Lung (tissue), 11 donors: ENCODE measurements at regions not wholly inside any gene's neighbourhood (a gene's known extent, or its start where the extent isn't known, plus 50 kb on each side); places are given as distances from the start of the nearest gene placed in this dataset.

Source experiments
- ATAC-seq: fragments of 200-7000 bp; cut with Tn5 transposase; one replicate; pipeline ENCODE4 v1.9.1; 2020; ENCODE audit warnings: moderate number of reproducible peaks; ENCODE audit not compliant: insufficient read depth, low FRiP score
- DNase-seq, 3 donors: peaks; one replicate each; pipeline ENCODE4 v3.0.0-alpha.2; 2013 to 2017
- H3K27ac ChIP-seq, 2 donors: one replicate each; pipeline ENCODE4 v1.5.1; 2013; ENCODE audit warnings: mild to moderate bottlenecking in 2 of 2, moderate library complexity in 2 of 2, control low read depth in 1 of 2, inconsistent platforms in 1 of 2, low read depth in 1 of 2, low read length in 1 of 2
- H3K27me3 ChIP-seq, 3 donors: one replicate each; pipeline ENCODE4 v1.5.1; 2013; ENCODE audit warnings: low read length in 2 of 3; ENCODE audit not compliant: control insufficient read depth in 3 of 3, insufficient read depth in 3 of 3
- H3K36me3 ChIP-seq, 4 donors: one replicate each; pipeline ENCODE4 v1.5.1; 2013; ENCODE audit warnings: low read length in 4 of 4, mild to moderate bottlenecking in 1 of 4, moderate library complexity in 1 of 4; ENCODE audit not compliant: control insufficient read depth in 4 of 4, insufficient read depth in 4 of 4
- H3K4me1 ChIP-seq, 5 donors: one replicate each; pipeline ENCODE4 v1.5.1; 2013; ENCODE audit warnings: low read length in 5 of 5, mild to moderate bottlenecking in 2 of 5, moderate library complexity in 1 of 5; ENCODE audit not compliant: control insufficient read depth in 5 of 5, insufficient read depth in 5 of 5
- H3K4me3 ChIP-seq: one replicate; pipeline ENCODE4 v1.5.1; 2013; ENCODE audit warnings: mild to moderate bottlenecking, control low read depth, moderate library complexity
- H3K9ac ChIP-seq, 2 donors: one replicate each; pipeline ENCODE4 v1.5.1; 2013; ENCODE audit warnings: low read length in 2 of 2, control low read depth in 1 of 2; ENCODE audit not compliant: insufficient read depth in 1 of 2
- H3K9me3 ChIP-seq, 4 donors: one replicate each; pipeline ENCODE4 v1.5.1; 2013; ENCODE audit warnings: low read length in 3 of 4, mild to moderate bottlenecking in 1 of 4, moderate library complexity in 1 of 4; ENCODE audit not compliant: control insufficient read depth in 4 of 4, insufficient read depth in 3 of 4
- WGBS, 2 donors: extraction: QIAGEN DNeasy Blood & Tissue Kit; methylation state at CpG; one replicate each; pipeline ENCODE4 v1.1.7; 2013; 5-methylcytosine and 5-hydroxymethylcytosine counted together
- TF ChIP-seq, protein P1 (sequence below): IDR thresholded peaks from 2 replicates; pipeline ENCODE4 v1.5.1; 2012; ENCODE audit warnings: mild to moderate bottlenecking; ENCODE audit errors: control extremely low read depth, extremely low read depth
- donor health status: control.
- donor health status: control.
- donor health status: Bipolar disorder and iron deficiency.
- donor health status: healthy.
- donor health status: DM: yes; HTN: yes; CAD: no.

DNA sequence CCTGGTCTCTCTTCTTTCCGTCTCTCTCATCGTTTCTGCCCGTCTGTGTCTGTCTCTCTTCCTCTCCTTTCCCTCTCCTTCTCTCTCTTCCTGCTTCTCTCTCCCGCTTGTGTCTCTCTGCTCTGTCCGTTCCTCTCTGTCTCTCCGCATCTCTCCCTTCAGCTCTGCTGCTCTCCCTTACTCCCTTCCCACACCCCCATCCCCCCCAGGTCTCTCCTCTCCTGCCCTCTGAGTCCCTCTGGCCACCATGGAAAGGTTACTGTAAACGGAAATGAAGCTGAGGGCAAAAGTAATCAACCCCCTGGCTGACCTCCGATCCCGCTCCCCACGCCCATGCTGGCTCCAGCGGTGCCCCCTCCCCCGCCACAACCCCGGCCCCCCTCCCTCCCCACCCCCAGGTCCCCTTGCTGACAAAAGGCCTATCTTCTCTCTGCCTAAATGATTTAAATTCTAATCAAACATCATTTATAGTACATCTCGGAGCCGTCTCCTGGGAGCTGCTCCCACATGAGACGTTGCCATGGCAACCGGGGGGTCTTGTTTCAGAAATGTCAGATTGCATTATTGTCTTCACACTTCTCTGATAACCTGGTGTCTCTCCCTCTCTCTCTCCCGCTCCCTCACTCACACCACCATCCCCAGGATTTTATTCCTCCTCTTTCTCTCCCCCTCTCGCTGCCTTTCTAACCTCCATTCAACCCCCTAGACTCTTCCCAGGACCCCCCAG is 203.8 kb downstream of the RBM19 start:
- Histone ChIP-seq H3K27me3 (peaks cover 0 to 28% (median 26%) of the 10 kb centered on the region in 3 donors), H3K9me3 (peaks cover 0 to 14% (median 0%) of the 10 kb centered on the region in 4 donors), H3K36me3 (no peaks in the 10 kb centered on the region), H3K4me3 (no peak overlapping the region), H3K27ac (no peak overlapping the region), H3K4me1 (no peaks in the 10 kb centered on the region), H3K9ac (no peak overlapping the region)
- WGBS, 2 donors, result 15 to 22% methylated on average over 19 of the region's 19 CpGs
- no peak for DNase-seq
- ATAC-seq, result no peak
- TF ChIP-seq, protein P1, sequence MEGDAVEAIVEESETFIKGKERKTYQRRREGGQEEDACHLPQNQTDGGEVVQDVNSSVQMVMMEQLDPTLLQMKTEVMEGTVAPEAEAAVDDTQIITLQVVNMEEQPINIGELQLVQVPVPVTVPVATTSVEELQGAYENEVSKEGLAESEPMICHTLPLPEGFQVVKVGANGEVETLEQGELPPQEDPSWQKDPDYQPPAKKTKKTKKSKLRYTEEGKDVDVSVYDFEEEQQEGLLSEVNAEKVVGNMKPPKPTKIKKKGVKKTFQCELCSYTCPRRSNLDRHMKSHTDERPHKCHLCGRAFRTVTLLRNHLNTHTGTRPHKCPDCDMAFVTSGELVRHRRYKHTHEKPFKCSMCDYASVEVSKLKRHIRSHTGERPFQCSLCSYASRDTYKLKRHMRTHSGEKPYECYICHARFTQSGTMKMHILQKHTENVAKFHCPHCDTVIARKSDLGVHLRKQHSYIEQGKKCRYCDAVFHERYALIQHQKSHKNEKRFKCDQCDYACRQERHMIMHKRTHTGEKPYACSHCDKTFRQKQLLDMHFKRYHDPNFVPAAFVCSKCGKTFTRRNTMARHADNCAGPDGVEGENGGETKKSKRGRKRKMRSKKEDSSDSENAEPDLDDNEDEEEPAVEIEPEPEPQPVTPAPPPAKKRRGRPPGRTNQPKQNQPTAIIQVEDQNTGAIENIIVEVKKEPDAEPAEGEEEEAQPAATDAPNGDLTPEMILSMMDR, result no peak

DNA sequence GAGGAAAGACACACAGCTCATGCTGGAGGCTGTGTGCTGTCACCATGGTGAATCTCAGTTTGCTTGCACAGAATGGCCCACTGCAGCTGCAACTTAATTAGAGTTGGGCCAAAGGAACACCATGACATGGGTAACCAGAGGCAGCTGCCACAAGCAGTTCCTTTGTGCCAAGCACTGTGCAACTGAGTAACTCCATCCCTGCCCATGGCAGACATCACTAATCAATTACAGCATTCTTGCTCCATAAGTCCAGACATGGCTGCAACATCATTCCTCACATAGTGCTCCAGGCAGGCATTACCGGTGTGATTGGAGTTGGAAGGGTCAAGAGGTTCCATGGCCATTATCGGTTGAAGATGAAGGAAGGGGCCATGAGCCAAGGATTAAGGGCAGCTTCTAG is 207.0 kb downstream of the RBM19 start:
- H3K4me3 ChIP-seq, result no peak overlapping the region
- H3K27me3 ChIP-seq, result peaks cover 0 to 23% (median 22%) of the 10 kb centered on the region in 3 donors
- DNase-seq (no peak), ATAC-seq (no peak)
- no peaks in the 10 kb centered on the region for H3K36me3 ChIP-seq
- H3K27ac ChIP-seq, result no peak overlapping the region
- H3K9me3 ChIP-seq, result peaks cover 0 to 20% (median 0%) of the 10 kb centered on the region in 4 donors
- H3K4me1 ChIP-seq, result no peaks in the 10 kb centered on the region
- H3K9ac ChIP-seq, result no peak overlapping the region
- WGBS, 2 donors, result 93% methylated on average over 2 of the region's 2 CpGs
- TF ChIP-seq, protein P1, result no peak

DNA sequence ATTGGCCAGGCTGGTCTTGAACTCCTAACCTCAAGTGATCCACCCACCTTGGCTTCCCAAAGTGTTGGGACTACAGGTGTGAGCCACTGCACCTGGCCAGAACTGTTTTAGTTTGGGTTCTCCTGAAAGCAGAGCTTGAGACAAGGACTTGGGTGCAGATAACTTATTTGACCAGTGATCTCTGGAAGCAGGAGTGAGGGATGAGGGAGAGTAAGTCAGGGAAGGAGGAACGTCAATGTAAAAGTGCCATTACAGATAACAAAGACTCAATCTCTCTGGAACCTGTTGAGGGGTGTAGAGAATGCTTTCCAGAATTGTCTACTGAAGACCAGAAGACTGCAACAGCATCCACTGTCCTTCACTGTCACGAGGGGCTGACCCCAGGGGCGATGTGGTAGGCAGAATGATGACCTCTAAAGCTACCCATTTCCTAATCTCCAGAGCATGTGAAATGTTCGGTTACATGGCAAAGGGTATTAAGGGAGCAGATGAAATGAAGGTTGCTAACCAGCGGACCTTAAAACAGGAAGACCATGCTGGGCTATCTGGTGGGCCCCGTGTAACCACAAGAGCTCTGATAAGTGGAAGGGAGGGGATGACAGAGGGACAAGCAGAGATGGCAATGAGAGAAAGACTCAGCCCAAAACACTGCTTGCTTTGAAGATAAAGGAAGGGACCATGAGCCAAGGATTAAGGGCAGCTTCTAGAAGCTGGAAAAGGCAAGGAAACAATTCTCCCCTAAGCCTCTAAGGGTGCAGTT is 207.8 kb downstream of the RBM19 start:
- 56 to 62% methylated on average over 6 of the region's 6 CpGs for WGBS, 2 donors
- TF ChIP-seq, protein P1, result no peak
- Histone ChIP-seq H3K9me3 (peaks cover 0 to 19% (median 0%) of the 10 kb centered on the region in 4 donors), H3K9ac (no peak overlapping the region), H3K27me3 (peaks cover 0 to 20% (median 20%) of the 10 kb centered on the region in 3 donors), H3K27ac (no peak overlapping the region), H3K4me3 (no peak overlapping the region), H3K36me3 (no peaks in the 10 kb centered on the region), H3K4me1 (no peaks in the 10 kb centered on the region)
- DNase-seq, result no peak
- ATAC-seq, result no peak
